IMR-90 (cell line): ENCODE measurements at regions not wholly inside any gene's neighbourhood (a gene's known extent, or its start where the extent isn't known, plus 50 kb on each side); places are given as distances from the start of the nearest gene placed in this dataset.

ENCODE experiments used
- ATAC-seq: fragments of 200-7000 bp; cut with Tn5 transposase; 2 replicates; pipeline ENCODE4 v1.9.1; 2020; ENCODE audit warnings: low read depth, mild to moderate bottlenecking, moderate library complexity
- BruUV-seq: library from RNA; stranded (reverse); fragments of 400-500 nt; replicated peaks from 2 replicates; lab custom pipeline; 2021; lab: Mats Ljungman, UMichigan
- CTCF ChIA-PET: fragments of 300-600 bp; formaldehyde crosslinking; extraction: SDS; loops from one replicate; lab custom pipeline; 2021; ENCODE audit warnings: antibody characterized with exemption; lab: Yijun Ruan, JAX
- POLR2A ChIA-PET: fragments of 300-600 bp; sonication (Branson Sonifier 250); formaldehyde crosslinking; loops from one replicate; lab custom pipeline; 2022; ENCODE audit warnings: antibody characterized with exemption; ENCODE audit not compliant: unreplicated experiment; lab: Charles Lee
- DNase-seq: peaks from one replicate; pipeline ENCODE4 v3.0.0; 2013
- H2AFZ ChIP-seq: replicated peaks from 2 replicates; pipeline ENCODE3; 2013; ENCODE audit warnings: low read length, mild to moderate bottlenecking; ENCODE audit not compliant: poor library complexity
- H2AK5ac ChIP-seq: 2 replicates; pipeline ENCODE4 v1.6.1; 2013; ENCODE audit warnings: low read depth, low read length, inconsistent platforms
- H2AK9ac ChIP-seq: replicated peaks from 2 replicates; pipeline ENCODE3; 2013; ENCODE audit warnings: mild to moderate bottlenecking, low read depth, low read length, moderate library complexity; ENCODE audit not compliant: poor library complexity
- H2BK120ac ChIP-seq: 2 replicates; pipeline ENCODE4 v1.6.1; 2013; ENCODE audit warnings: low read depth, low read length, inconsistent platforms
- H2BK15ac ChIP-seq: 3 replicates; pipeline ENCODE4 v1.6.1; 2013; ENCODE audit warnings: low read depth, low read length, inconsistent platforms
- H2BK20ac ChIP-seq: 2 replicates; pipeline ENCODE4 v1.6.1; 2013; ENCODE audit warnings: low read depth, mild to moderate bottlenecking, inconsistent platforms, low read length, moderate library complexity
- H2BK5ac ChIP-seq: 2 replicates; pipeline ENCODE4 v1.6.1; 2013; ENCODE audit warnings: mild to moderate bottlenecking, low read depth, low read length, inconsistent platforms; ENCODE audit not compliant: poor library complexity, severe bottlenecking
- H3K14ac ChIP-seq: replicated peaks from 2 replicates; pipeline ENCODE4 v1.6.1; 2013; ENCODE audit warnings: low read depth, low read length, inconsistent platforms
- H3K18ac ChIP-seq: 2 replicates; pipeline ENCODE4 v1.6.1; 2013; ENCODE audit warnings: low read depth, low read length, control low read depth
- H3K23ac ChIP-seq: 2 replicates; pipeline ENCODE4 v1.6.1; 2013; ENCODE audit warnings: low read depth, low read length, inconsistent platforms
- H3K27ac ChIP-seq: 2 replicates; pipeline ENCODE4 v1.5.1; 2013; ENCODE audit warnings: mild to moderate bottlenecking, control low read depth, low read length; ENCODE audit not compliant: insufficient read depth
- H3K27me3 ChIP-seq: 2 replicates; pipeline ENCODE4 v1.6.1; 2013; ENCODE audit warnings: low read length; ENCODE audit not compliant: control insufficient read depth, insufficient read depth
- H3K36me3 ChIP-seq: 2 replicates; pipeline ENCODE4 v1.6.1; 2013; ENCODE audit warnings: low read length, mixed read lengths; ENCODE audit not compliant: control insufficient read depth, insufficient read depth
- H3K4ac ChIP-seq: 2 replicates; pipeline ENCODE4 v1.6.1; 2013; ENCODE audit warnings: low read depth, low read length, inconsistent platforms
- H3K4me1 ChIP-seq: 2 replicates; pipeline ENCODE4 v1.6.1; 2013; ENCODE audit warnings: low read length, mixed read lengths; ENCODE audit not compliant: control insufficient read depth, insufficient read depth
- H3K4me2 ChIP-seq: 2 replicates; pipeline ENCODE4 v1.6.1; 2013; ENCODE audit warnings: low read depth, mild to moderate bottlenecking, control low read depth, low read length, moderate library complexity
- H3K4me3 ChIP-seq: 2 replicates; pipeline ENCODE4 v1.5.1; 2013; ENCODE audit warnings: low read depth, mild to moderate bottlenecking, control low read depth, low read length, moderate library complexity; ENCODE audit not compliant: insufficient read depth
- H3K56ac ChIP-seq: 2 replicates; pipeline ENCODE4 v1.6.1; 2013; ENCODE audit warnings: low read length, inconsistent platforms; ENCODE audit not compliant: insufficient read depth; ENCODE audit errors: extremely low read depth
- H3K79me1 ChIP-seq, 2 experiments: 2 replicates each; pipeline ENCODE4 v1.6.1; 2013; ENCODE audit warnings: low read length in 2 of 2, inconsistent platforms in 1 of 2, low read depth in 1 of 2
- H3K9ac ChIP-seq: 2 replicates; pipeline ENCODE4 v1.6.1; 2013; ENCODE audit warnings: low read depth, low read length, control low read depth
- H3K9me1 ChIP-seq: 2 replicates; pipeline ENCODE4 v1.6.1; 2013; ENCODE audit warnings: low read length, inconsistent platforms; ENCODE audit not compliant: insufficient read depth
- H3K9me3 ChIP-seq: 2 replicates; pipeline ENCODE4 v1.6.1; 2013; ENCODE audit warnings: low read length; ENCODE audit not compliant: control insufficient read depth, insufficient read depth
- H4K20me1 ChIP-seq: 2 replicates; pipeline ENCODE4 v1.6.1; 2013; ENCODE audit warnings: low read length, inconsistent platforms; ENCODE audit not compliant: insufficient read depth
- H4K5ac ChIP-seq: 2 replicates; pipeline ENCODE4 v1.6.1; 2013; ENCODE audit warnings: mild to moderate bottlenecking, low read depth, low read length, control low read depth
- H4K8ac ChIP-seq, 2 experiments: 2 replicates each; pipeline ENCODE4 v1.6.1; 2013; ENCODE audit warnings: low read depth in 2 of 2, low read length in 2 of 2, control low read depth in 1 of 2, inconsistent platforms in 1 of 2
- H4K91ac ChIP-seq: 2 replicates; pipeline ENCODE4 v1.6.1; 2013; ENCODE audit warnings: low read depth, low read length, inconsistent platforms; ENCODE audit not compliant: insufficient read depth
- BHLHE40 ChIP-seq: fragments of 150-350 bp; IDR thresholded peaks from 2 replicates; pipeline ENCODE4 v1.6.1; 2016; ENCODE audit warnings: mild to moderate bottlenecking, low read depth, low read length
- CEBPB ChIP-seq: IDR thresholded peaks from 2 replicates; pipeline ENCODE4 v1.6.1; 2012; ENCODE audit warnings: low read depth, low read length, improper control_type of control experiment
- CTCF ChIP-seq: conservative IDR thresholded peaks from 2 replicates; pipeline ENCODE4 v1.5.1; 2012; ENCODE audit warnings: mild to moderate bottlenecking, low read depth, low read length, improper control_type of control experiment
- ELK1 ChIP-seq: fragments of 150-350 bp; IDR thresholded peaks from 2 replicates; pipeline ENCODE4 v1.6.1; 2016; ENCODE audit warnings: low read depth, mild to moderate bottlenecking, low read length, moderate library complexity, borderline replicate concordance
- MXI1 ChIP-seq: IDR thresholded peaks from 2 replicates; pipeline ENCODE4 v1.6.1; 2012; ENCODE audit warnings: low read depth, mild to moderate bottlenecking, low read length, moderate library complexity, borderline replicate concordance
- NFE2L2 ChIP-seq: fragments of 150-350 bp; IDR thresholded peaks from 2 replicates; pipeline ENCODE4 v1.6.1; 2016; ENCODE audit warnings: low read depth, mild to moderate bottlenecking, low read length
- SMC3 ChIP-seq: fragments of 150-350 bp; IDR thresholded peaks from 2 replicates; pipeline ENCODE4 v1.6.1; 2016; ENCODE audit warnings: low read depth, mild to moderate bottlenecking, antibody characterized with exemption, low read length, moderate library complexity
- dilution Hi-C: fragments of 300-500 bp; cut with HindIII; formaldehyde crosslinking; loops from one replicate; pipeline ENCODE4 v1.14.3; 2018; ENCODE audit warnings: low sequenced_read_pairs; ENCODE audit not compliant: unreplicated experiment
- in situ Hi-C: fragments of 300-500 bp; cut with MboI; formaldehyde crosslinking; loops from 3 replicates; pipeline ENCODE4 v1.14.3; 2019; ENCODE audit warnings: low sequenced_read_pairs, inconsistent platforms, mixed read lengths
- intact Hi-C: fragments of 100-400 bp; cut with micrococcal nuclease; formaldehyde crosslinking; loops from 2 replicates; pipeline ENCODE4 v1.10.0; 2022

GRCh38 chr12:74334780-74335179, 202.9 kb upstream of the ATXN7L3B start:
- TF ChIP-seq SMC3 (no peak), ELK1 (no peak), MXI1 (no peak), NFE2L2 (no peak), CEBPB (no peak), BHLHE40 (no peak), CTCF (no peak)
- Histone ChIP-seq H4K20me1 (no peaks in the 10 kb centered on the region), H3K27me3 (no peaks in the 10 kb centered on the region), H3K79me1 (no peaks in the 10 kb centered on the region), H3K4me2 (no peak overlapping the region), H3K4me1 (no peaks in the 10 kb centered on the region), H4K8ac (no peak overlapping the region), H2BK20ac (no peak overlapping the region), H2AK5ac (no peak overlapping the region), H3K23ac (no peak overlapping the region), H2BK120ac (no peak overlapping the region), H3K9me3 (no peaks in the 10 kb centered on the region), H2AK9ac (no peak overlapping the region), H2BK5ac (no peak overlapping the region), H3K4me3 (no peak overlapping the region), H3K36me3 (no peaks in the 10 kb centered on the region), H3K9me1 (no peaks in the 10 kb centered on the region), H3K14ac (no peak overlapping the region), H3K18ac (no peak overlapping the region), H3K56ac (no peak overlapping the region), H2AFZ (no peak overlapping the region), H3K4ac (no peak overlapping the region), H4K5ac (no peak overlapping the region), H2BK15ac (no peak overlapping the region), H3K9ac (no peak overlapping the region), H3K27ac (no peak overlapping the region), H4K91ac (no peak overlapping the region)
- DNase-seq (peak; percentile 6), ATAC-seq (no peak)
- dilution Hi-C loops (no loop called here), in situ Hi-C loops (no loop called here), intact Hi-C loops (no loop called here)
- ChIA-PET POLR2A (no interaction called here), CTCF (no interaction called here)
- no TSS peak for BruUV-seq
